SK-N-MC (cell line): ENCODE measurements at regions not wholly inside any gene's neighbourhood (a gene's known extent, or its start where the extent isn't known, plus 50 kb on each side); places are given as distances from the start of the nearest gene placed in this dataset.

Source experiments
- DNase-seq: peaks from one replicate; pipeline ENCODE4 v3.0.0-alpha.2; 2011; ENCODE audit warnings: low read depth, low spot score
- H3K27ac ChIP-seq: fragments of 200-600 bp; sonication (generic); 2 replicates; pipeline ENCODE4 v1.5.1; 2016; ENCODE audit warnings: mixed run types
- H3K36me3 ChIP-seq: fragments of 200-600 bp; sonication (generic); 2 replicates; pipeline ENCODE4 v1.6.1; 2017; ENCODE audit warnings: antibody characterized with exemption, low read length, mixed read lengths; ENCODE audit not compliant: insufficient read depth
- H3K4me3 ChIP-seq: fragments of 200-600 bp; sonication (generic); 2 replicates; pipeline ENCODE4 v1.5.1; 2016
- H3K9ac ChIP-seq: fragments of 200-600 bp; sonication (generic); 2 replicates; pipeline ENCODE4 v1.8.0; 2017; ENCODE audit warnings: mixed run types, mixed read lengths; ENCODE audit not compliant: insufficient read length
- H3K9me3 ChIP-seq: fragments of 200-600 bp; sonication (generic); 2 replicates; pipeline ENCODE4 v1.6.1; 2017; ENCODE audit warnings: low read depth, mild to moderate bottlenecking, antibody characterized with exemption, low read length, moderate library complexity, mixed read lengths
- EZH2 ChIP-seq: fragments of 200-600 bp; sonication (generic); IDR thresholded peaks from one replicate; pipeline ENCODE4 v1.6.1; 2017; ENCODE audit warnings: antibody characterized with exemption
- FOXP2 ChIP-seq: optimal IDR thresholded peaks from 2 replicates; pipeline ENCODE3; 2011; ENCODE audit warnings: mild to moderate bottlenecking, moderate library complexity; ENCODE audit not compliant: insufficient read depth; ENCODE audit errors: extremely low read length, control extremely low read depth
- POLR2AphosphoS5 ChIP-seq: IDR thresholded peaks from 2 replicates; pipeline ENCODE4 v1.6.1; 2012; ENCODE audit warnings: mild to moderate bottlenecking, low read depth, low read length, borderline replicate concordance

GRCh38 chr6:140541288-140541687, 1166.8 kb upstream of the CITED2 start:
- H3K9me3 ChIP-seq: no peaks in the 10 kb centered on the region
- no peak for TF ChIP-seq FOXP2
- no peak for TF ChIP-seq EZH2
- TF ChIP-seq POLR2AphosphoS5: no peak
- H3K9ac ChIP-seq: no peak overlapping the region

DNA sequence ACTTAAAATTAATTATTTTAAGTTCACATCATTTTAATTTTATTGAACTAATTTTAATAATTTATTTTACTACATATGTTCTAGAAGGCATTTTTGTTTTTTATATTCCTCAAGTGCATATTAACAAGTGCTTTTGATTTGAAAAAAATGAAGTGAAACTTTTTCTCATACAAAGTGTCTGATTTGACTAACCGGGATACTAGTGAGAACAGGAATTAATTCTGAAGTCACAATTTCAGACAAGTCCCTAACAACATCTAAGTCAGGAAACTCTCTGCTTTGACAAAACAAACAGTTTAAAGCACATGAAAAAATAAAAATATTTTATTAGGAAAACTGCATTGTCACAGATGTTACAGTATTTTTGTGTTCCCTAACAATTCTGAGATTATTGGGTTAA, 1166.3 kb upstream of the CITED2 start:
- no peak for TF ChIP-seq POLR2AphosphoS5
- no peak for TF ChIP-seq EZH2
- no peak for TF ChIP-seq FOXP2
- Histone ChIP-seq H3K36me3 (no peaks in the 10 kb centered on the region), H3K9ac (no peak overlapping the region), H3K4me3 (no peak overlapping the region), H3K9me3 (no peaks in the 10 kb centered on the region), H3K27ac (peak overlapping the region; percentile 8; the same call in 1 of the 2 replicates)
- no peak for DNase-seq

More at GRCh38 chr6:140541288-140541687, 1166.8 kb upstream of the CITED2 start:
- no peaks in the 10 kb centered on the region for H3K36me3 ChIP-seq
- H3K27ac ChIP-seq: peak overlapping the region; percentile 8; the same call in 1 of the 2 replicates
- no peak for DNase-seq
- H3K4me3 ChIP-seq: 0 out of 2 replicates have a peak overlapping the region, but pooled peaks have one; percentile 14

- no peak overlapping the region for H3K27ac ChIP-seq
- no peaks in the 10 kb centered on the region; the same call in 1 of the 2 replicates for H3K9me3 ChIP-seq
- no peak overlapping the region for H3K4me3 ChIP-seq
- TF ChIP-seq FOXP2: no peak
- no peak for TF ChIP-seq EZH2
- no peak for TF ChIP-seq POLR2AphosphoS5
- DNase-seq: no peak
- no peaks in the 10 kb centered on the region for H3K36me3 ChIP-seq
- no peak overlapping the region for H3K9ac ChIP-seq
Measured at GRCh38 chr6:140538926-140539325, 1164.5 kb upstream of the CITED2 start.

GRCh38 chr6:140537834-140538705, 1163.6 kb upstream of the CITED2 start:
- H3K9ac ChIP-seq: peak overlapping the region; percentile 13

DNA sequence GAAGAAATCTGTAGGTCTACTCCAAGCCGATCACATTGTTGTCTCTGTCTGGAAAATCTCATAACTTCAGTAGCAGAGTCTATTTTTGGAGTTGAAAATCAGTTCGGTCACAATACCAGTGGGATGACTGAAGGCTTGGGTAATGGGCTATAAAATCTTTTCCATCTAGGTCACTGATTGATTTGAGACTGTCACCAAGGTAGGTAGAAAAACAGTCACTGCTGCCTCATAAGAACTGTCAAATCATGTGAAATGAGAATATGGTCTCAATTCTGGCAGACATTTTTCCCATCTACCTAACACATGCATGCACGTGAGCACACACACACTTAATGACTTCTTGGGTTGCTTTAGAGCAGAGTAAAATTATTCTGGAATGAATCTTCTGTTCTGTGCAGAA, 1162.8 kb upstream of the CITED2 start:
- H3K27ac ChIP-seq: peak overlapping the region; percentile 80
- H3K9ac ChIP-seq: peak overlapping the region; percentile 13
- TF ChIP-seq POLR2AphosphoS5 (no peak), FOXP2 (no peak), EZH2 (no peak)

More at GRCh38 chr6:140537834-140538705, 1163.6 kb upstream of the CITED2 start:
- TF ChIP-seq POLR2AphosphoS5: no peak
- no peak for TF ChIP-seq EZH2
- no peak for TF ChIP-seq FOXP2
- H3K4me3 ChIP-seq: peak overlapping the region; percentile 18; the same call in 1 of the 2 replicates
- no peaks in the 10 kb centered on the region; the same call in 1 of the 2 replicates for H3K9me3 ChIP-seq
- H3K27ac ChIP-seq: peak overlapping the region; percentile 80
- H3K36me3 ChIP-seq: no peaks in the 10 kb centered on the region
- no peak for DNase-seq

DNA sequence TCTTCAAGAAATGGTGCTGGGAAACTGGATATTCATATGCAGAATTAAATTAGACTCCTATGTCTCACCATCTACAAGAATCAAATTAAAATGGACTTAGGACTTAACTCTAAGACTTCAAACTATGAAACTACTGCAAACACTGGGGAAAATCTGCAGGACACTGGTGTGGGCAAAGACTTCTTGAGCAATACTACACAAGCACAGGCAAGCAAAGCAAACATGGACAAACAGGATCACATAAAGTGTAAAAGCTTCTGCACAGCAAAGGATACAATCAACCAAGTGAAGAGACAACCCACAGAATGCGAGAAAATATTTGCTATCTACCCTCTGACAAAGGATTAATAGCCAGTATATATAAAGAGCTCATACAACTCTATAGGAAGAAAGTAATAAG, 1161.1 kb upstream of the CITED2 start:
- H3K9ac ChIP-seq: no peak overlapping the region
- H3K36me3 ChIP-seq: no peaks in the 10 kb centered on the region
- H3K4me3 ChIP-seq: no peak overlapping the region
- H3K27ac ChIP-seq: no peak overlapping the region
- TF ChIP-seq POLR2AphosphoS5: no peak
- TF ChIP-seq EZH2: no peak
- TF ChIP-seq FOXP2: no peak
- no peak for DNase-seq
- H3K9me3 ChIP-seq: no peaks in the 10 kb centered on the region; the same call in 1 of the 2 replicates

More for the DNA sequence above, 1162.8 kb upstream of the CITED2 start:
- H3K9me3 ChIP-seq: no peaks in the 10 kb centered on the region; the same call in 1 of the 2 replicates
- peak overlapping the region; percentile 18; the same call in 1 of the 2 replicates for H3K4me3 ChIP-seq
- no peaks in the 10 kb centered on the region for H3K36me3 ChIP-seq
- DNase-seq: no peak

DNA sequence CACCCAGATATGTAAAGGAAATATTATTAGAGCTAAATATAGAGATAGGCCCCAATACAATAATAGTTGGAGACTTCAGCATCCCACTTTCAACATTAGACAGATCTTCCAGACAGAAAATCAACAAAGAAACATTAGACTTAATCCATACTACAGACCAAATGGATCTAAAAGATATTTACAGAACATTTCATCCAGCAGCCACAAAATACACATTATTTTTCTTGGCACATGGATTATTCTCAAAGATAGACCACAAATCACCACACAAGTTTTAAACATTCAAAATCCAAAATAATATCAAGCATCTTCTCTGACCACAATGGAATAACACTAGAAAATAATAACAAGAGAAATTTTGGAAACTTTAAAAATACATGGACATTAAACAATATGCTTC, 1159.1 kb upstream of the CITED2 start:
- Histone ChIP-seq H3K9me3 (no peaks in the 10 kb centered on the region; the same call in 1 of the 2 replicates), H3K27ac (no peak overlapping the region), H3K36me3 (no peaks in the 10 kb centered on the region), H3K4me3 (no peak overlapping the region), H3K9ac (no peak overlapping the region)
- TF ChIP-seq EZH2: no peak
- TF ChIP-seq FOXP2: no peak
- TF ChIP-seq POLR2AphosphoS5: no peak
- DNase-seq: no peak

- Histone ChIP-seq H3K27ac (no peak overlapping the region), H3K9ac (no peak overlapping the region), H3K9me3 (no peaks in the 10 kb centered on the region), H3K36me3 (no peaks in the 10 kb centered on the region), H3K4me3 (no peak overlapping the region)
- no peak for DNase-seq
- TF ChIP-seq FOXP2 (no peak), EZH2 (no peak), POLR2AphosphoS5 (no peak)
Measured at GRCh38 chr6:140504776-140505175, 1130.3 kb upstream of the CITED2 start.
